NCI-H2227 (cell line): ENCODE measurements at regions not wholly inside any gene's neighbourhood (a gene's known extent, or its start where the extent isn't known, plus 50 kb on each side); places are given as distances from the start of the nearest gene placed in this dataset.
A peak's percentile ranks its signal among the peaks of the same experiment; 100 is the strongest.

Experiments
- DNase-seq: peaks from one replicate; lab custom pipeline; 2025; ENCODE audit not compliant: unreplicated experiment; lab: John Stamatoyannopoulos, UW

DNA sequence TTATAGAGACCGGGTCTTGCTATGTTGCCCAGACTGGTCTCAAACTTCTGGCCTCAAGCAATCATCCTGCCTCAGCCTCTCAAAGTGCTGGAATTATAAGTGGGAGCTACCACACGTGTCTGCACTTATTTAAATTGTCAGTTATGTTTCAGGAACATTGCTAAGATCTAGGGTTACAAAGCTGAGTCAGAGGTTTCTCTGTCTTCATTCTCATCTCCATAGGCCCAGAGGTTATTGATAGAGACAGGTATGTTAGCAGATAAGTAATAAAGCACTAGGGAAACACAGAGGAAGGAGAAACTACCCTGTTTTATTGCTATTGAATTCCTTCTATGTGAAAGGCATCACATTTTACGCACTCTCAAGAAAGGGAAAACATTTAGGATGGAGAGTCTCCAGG, 214.1 kb downstream of the REEP3 start:
- DNase-seq: no peak

DNA sequence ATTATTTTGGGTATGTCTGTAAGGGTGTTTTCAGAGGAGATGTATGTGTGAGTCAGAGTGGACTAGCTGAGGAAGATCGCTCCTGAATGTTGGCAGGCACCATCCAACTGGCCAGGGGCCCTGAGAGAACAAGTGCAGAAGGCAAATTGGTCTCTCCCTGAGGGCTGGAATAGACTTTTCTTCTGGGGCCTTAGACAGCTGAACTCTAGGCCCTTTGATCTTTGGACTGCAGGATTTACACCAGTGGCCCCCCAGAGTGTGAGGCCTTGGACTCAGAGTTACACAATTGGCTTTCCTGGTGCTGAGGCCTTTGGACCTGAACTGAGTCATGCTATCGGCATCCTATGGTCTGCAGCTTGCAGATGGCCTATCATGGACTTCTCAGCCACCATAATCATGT, 217.2 kb downstream of the REEP3 start:
- no peak for DNase-seq

- DNase-seq: no peak
These were observed 223.1 kb downstream of the REEP3 start for GRCh38 chr10:63744060-63744941.

DNA sequence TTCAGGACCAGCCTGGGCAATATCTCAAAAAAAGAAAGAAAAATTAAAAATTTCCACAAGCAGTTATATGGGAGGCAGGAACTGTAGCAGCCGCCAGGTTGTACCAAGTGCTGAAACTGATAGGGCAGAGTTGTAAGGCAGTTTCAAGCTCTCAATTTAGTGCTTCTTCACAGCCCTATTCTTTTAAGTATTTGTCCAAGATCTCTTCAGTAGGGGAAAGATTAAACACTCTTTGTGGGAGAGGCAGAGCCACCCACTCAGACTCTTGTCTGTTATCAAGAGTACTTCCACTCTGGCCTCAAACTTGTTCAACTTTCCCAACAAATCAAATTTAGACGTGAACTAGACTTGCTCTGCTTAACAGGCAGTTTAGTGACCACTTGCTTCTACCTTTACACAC, 228.7 kb downstream of the REEP3 start:
- DNase-seq: no peak

DNA sequence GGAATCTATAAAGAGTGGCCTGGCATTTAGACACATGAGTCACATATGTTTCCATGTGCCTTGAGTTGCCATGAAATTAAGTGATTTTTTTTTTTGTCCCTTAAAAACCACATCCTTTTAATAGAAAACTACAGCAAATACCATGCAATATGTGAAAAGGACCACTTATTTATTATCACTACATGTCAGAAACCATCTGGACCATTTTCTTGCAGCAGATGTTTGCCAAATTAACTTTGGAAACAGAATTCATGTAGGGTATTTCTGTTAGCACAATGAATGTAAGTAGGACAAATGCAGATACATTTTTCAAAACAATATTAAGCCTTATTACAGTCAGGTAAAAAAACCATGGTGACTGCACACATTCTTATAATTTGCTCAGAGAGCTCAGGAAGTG, 230.6 kb downstream of the REEP3 start:
- DNase-seq: no peak

GRCh38 chr10:63752318-63752717, 231.1 kb downstream of the REEP3 start:
- no peak for DNase-seq

DNA sequence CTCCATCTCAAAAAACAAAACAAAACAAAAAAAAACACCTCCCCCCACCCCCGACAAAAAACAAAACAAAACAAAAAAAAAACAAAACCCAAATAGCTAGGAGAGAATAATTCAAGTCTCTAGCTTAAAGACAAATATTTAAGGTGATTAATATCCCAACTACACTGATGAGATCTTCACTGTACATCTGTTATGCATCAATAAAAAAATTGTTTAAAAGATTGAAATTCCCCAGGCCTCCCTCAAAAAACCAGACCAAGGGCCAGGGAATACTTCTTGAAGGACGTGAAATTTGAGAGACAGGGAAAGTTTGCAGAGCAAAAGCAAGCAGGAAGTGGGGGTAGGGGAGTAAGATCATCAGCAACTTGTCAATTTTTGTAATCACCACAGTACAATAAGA, 232.6 kb downstream of the REEP3 start:
- no peak for DNase-seq

- no peak for DNase-seq
These were observed 234.2 kb downstream of the REEP3 start for GRCh38 chr10:63755441-63755840.

DNA sequence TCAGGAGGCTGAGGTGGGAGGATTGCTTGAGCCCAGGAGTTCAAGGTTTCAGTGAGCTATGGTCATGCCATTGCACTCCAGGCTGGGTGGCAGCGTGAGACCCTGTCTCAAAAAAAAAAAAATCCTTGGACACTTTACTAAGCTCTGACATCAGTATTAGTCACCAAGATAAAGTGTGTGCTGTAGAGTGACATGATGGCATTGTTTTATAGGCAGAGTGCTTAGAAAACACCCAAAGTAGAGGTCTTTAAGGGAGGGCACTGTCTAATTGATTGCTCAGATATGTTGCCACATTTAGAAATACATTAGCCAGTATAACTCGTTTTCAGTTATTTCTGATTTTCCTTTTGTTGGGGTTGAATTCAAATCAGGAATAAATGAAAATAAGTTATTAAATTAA, 235.9 kb downstream of the REEP3 start:
- no peak for DNase-seq

DNA sequence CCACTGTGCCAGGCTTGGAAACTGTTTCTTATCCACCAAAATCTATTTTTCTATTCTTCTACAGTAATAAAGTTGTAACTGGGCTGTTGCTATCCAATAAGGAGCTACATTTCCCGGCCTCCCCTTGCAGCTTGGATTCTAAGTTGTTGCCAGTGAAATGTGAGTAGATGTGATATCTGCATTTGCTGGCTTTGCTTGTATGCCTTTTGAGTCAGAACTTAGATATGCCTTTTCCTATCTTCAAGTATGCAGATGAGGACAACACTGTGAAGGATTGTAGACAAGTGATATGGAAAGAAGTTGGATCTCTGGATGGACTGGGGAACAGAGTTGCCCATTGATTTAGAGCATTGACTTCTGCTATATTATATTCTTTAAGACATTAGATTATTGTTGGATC, 236.9 kb downstream of the REEP3 start:
- DNase-seq: no peak

DNA sequence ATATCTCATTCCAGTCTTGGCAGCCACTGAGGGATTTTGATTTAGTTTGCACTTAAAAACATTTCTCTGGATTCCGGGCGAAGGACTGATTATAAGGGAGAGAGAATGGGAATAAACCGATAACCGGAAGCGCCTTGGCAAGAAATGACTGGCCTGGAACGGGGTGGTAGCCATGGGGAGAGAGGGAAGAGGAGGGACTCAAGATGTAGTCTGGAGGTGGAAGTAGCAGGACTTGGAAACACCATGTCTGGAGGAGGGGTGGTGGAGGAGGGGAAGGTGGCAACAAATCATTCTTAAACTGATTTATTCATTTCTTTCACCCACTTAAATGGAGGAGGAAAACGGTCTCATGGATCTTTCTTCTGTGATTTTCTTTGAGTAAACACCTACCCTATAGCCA, 238.1 kb downstream of the REEP3 start:
- no peak for DNase-seq

DNA sequence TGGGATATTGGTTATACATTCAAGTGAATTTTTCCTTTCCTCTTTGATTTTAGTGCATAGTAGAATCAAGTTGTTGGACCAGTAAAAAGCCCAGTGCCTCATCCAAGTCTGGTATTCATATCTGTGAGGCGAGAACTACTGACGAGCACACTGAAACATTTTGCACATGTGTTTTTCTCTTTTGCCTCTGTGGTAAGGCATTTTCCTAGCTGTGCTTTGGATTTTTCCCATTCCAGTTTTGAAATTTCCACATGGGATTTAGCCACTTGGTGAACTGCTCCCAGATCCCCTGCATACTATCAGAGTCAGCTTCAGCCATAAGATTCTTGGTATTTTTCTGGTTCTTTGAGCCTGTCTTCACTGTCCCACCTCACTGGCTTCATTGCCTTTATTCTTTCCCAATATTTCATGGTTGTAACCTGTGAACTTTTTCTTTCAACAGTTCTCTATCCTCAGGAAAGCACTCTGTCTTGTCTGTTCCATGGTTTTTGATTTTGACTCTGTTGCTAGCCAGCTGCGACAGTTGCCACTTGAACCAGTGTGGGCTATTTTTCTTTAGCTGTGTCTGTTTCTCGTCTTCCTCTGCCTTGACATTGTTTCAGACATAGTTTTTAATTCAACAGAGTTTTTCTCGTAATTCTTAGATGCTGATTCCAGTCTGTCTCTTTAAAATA, 239.0 kb downstream of the REEP3 start:
- DNase-seq: no peak

GRCh38 chr10:63760708-63761047, 239.5 kb downstream of the REEP3 start:
- DNase-seq: no peak

DNA sequence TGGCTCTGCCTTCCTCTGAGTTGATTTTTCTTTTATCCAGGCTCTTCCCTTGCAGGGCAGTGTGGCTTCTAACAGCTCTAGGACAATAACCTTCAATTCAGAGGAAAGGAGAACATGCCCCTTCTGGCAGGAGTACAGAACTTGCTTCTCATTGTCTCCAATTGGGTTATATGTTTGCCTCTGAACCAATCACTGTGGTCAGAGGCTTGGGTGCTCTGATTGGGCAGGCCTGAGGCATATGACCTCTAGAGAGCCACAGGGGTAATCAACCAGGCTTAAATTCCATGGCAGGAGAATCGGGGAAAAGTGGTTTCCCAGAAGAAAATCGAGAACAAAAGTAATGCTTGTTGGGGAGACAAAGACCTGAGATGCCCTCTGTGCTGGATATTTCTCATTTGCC, 240.0 kb downstream of the REEP3 start:
- DNase-seq: no peak

GRCh38 chr10:63763744-63764143, 242.5 kb downstream of the REEP3 start:
- no peak for DNase-seq

GRCh38 chr10:63765126-63765525, 243.9 kb downstream of the REEP3 start:
- DNase-seq: no peak

GRCh38 chr10:63766745-63767137, 245.5 kb downstream of the REEP3 start:
- DNase-seq: no peak

GRCh38 chr10:63767138-63767801, 246.1 kb downstream of the REEP3 start:
- peak; percentile 32 for DNase-seq

DNA sequence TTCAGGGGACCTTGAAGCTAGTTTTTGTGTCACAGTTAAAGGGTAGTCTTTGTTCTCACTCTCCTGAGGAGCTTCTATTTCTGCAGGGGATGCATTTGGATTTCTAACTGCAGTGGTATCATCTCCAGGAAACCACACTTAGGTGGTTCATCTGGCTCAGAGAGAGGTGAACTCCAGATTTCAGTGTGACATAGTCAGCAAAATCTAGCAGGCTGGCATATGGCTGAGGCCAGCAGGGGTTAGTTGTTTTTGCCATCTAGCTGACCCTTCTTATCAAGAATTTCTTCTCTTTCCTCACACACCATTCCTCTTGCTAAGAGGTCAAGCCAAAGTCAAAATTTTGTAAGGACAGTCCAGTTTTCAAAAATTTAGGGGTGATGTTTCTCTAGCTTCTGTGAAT, 248.2 kb downstream of the REEP3 start:
- no peak for DNase-seq

DNA sequence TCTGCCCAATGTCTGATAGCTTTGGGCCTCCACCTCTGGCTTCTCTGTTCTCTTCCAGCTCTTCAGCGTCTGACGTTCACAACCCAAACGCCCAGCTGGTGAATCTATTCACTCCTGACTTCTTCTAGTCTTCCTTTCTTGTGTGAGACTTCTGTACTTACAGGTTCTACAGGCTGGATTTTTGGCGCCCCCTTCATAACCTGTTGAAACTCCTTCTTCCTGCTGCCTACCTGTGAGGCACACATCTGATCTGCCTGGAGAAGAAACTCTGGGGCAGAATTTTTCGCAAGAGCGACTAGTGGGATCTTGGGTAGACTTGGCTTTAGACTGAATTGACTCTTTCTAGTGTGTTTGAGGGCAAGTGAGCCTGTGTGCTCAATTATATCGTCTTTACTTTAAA, 249.3 kb downstream of the REEP3 start:
- DNase-seq: no peak

- no peak for DNase-seq
These were observed 251.3 kb downstream of the REEP3 start for GRCh38 chr10:63772491-63772890.

- DNase-seq: no peak
These were observed 251.9 kb downstream of the REEP3 start for GRCh38 chr10:63773106-63773505.
